GM12872 (cell line): ENCODE measurements at regions not wholly inside any gene's neighbourhood (a gene's known extent, or its start where the extent isn't known, plus 50 kb on each side); places are given as distances from the start of the nearest gene placed in this dataset.

Experiments used
- CTCF ChIP-seq: IDR thresholded peaks from 3 replicates; pipeline ENCODE4 v1.5.1; 2011; ENCODE audit warnings: low read depth, mild to moderate bottlenecking, low read length, moderate library complexity; ENCODE audit not compliant: insufficient read depth

GRCh38 chr22:49182416-49182815, 645.3 kb downstream of the BRD1 start:
- TF ChIP-seq CTCF = no peak

GRCh38 chr22:49181942-49182341, 645.7 kb downstream of the BRD1 start:
- no peak for TF ChIP-seq CTCF

GRCh38 chr22:49181431-49181830, 646.2 kb downstream of the BRD1 start:
- TF ChIP-seq CTCF = no peak

GRCh38 chr22:49180683-49181024, 647.0 kb downstream of the BRD1 start:
- no peak for TF ChIP-seq CTCF

GRCh38 chr22:49179886-49180682, 647.6 kb downstream of the BRD1 start:
- no peak for TF ChIP-seq CTCF

GRCh38 chr22:49179175-49179574, 648.5 kb downstream of the BRD1 start:
- no peak for TF ChIP-seq CTCF

GRCh38 chr22:49178246-49179005, 649.2 kb downstream of the BRD1 start:
- TF ChIP-seq CTCF = no peak
